ENCODE measurements at regions not wholly inside any gene's neighbourhood (a gene's known extent, or its start where the extent isn't known, plus 50 kb on each side); places are given as distances from the start of the nearest gene placed in this dataset.

DNA sequence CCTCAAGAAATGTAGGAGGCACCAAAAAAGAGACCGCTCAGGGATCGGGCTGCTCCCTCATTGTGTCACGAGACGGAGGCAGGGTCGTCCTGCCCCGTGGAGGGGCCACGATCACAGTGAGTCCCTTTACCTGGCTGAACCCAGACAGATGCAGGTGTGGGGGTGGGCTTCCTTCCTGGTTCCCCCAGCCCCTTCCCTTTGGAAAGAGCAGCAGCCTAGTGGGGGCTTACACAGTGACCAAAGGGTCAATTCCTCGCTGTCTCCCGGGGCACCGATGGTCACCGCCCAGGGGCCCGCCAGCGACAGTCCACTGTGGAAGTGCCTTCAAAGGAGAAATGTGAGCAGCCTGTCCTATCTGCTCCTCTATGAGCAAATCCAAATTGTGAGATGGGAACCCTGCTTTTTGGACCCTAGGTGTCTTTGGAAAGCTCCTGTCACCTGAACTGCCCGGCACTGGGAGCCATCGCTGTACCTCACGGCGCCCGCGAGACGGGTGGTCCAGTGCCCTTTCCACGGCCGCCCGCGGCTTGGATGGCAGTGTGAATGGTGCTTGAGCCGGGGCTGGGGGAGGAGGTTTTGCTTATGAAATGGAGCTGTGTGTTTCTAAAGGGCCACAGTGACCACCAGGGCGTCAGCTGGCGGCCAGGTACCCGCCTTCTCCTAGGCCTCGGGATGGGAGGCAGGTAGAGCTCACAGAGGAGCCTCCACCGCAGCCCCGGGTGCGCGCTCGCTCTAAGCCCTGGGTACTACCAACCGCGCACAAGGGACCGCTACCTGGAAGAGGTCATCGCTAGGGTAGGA lies 155.7 kb downstream of the KLF13 start:
- peaks cover 20% of the 10 kb centered on the region for H3K27me3 ChIP-seq (ENCODE audit: insufficient read depth, low read length)
- no peaks in the 10 kb centered on the region for H3K4me1 ChIP-seq (ENCODE audit: insufficient read depth, low read length)
- Mint-ChIP-seq H3K4me3 (ENCODE audit: unreplicated experiment) (no peak overlapping the region), H3K36me3 (ENCODE audit: low read depth, unreplicated experiment) (peaks cover 6% of the 10 kb centered on the region), H3K9me3 (ENCODE audit: unreplicated experiment) (peaks cover 11% of the 10 kb centered on the region), H3K4me1 (ENCODE audit: low read depth, unreplicated experiment) (peaks cover 2% of the 10 kb centered on the region), H3K27me3 (ENCODE audit: low read depth, unreplicated experiment) (peaks cover 63% of the 10 kb centered on the region), H3K27ac (ENCODE audit: unreplicated experiment) (no peak overlapping the region)
- no peaks in the 10 kb centered on the region for H3K9me3 ChIP-seq (ENCODE audit: insufficient read depth, low read depth, low read length)
- no peaks in the 10 kb centered on the region for H3K36me3 ChIP-seq (ENCODE audit: insufficient read depth, low read length)
- TF ChIP-seq EZH2 (IDR thresholded peaks at IDR 0.05; ENCODE audit: insufficient read depth, low read length) = no peak
- TF ChIP-seq, protein P1, sequence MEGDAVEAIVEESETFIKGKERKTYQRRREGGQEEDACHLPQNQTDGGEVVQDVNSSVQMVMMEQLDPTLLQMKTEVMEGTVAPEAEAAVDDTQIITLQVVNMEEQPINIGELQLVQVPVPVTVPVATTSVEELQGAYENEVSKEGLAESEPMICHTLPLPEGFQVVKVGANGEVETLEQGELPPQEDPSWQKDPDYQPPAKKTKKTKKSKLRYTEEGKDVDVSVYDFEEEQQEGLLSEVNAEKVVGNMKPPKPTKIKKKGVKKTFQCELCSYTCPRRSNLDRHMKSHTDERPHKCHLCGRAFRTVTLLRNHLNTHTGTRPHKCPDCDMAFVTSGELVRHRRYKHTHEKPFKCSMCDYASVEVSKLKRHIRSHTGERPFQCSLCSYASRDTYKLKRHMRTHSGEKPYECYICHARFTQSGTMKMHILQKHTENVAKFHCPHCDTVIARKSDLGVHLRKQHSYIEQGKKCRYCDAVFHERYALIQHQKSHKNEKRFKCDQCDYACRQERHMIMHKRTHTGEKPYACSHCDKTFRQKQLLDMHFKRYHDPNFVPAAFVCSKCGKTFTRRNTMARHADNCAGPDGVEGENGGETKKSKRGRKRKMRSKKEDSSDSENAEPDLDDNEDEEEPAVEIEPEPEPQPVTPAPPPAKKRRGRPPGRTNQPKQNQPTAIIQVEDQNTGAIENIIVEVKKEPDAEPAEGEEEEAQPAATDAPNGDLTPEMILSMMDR (IDR thresholded peaks at IDR 0.05; ENCODE audit: insufficient read depth, low read depth, low read length) = no peak
- no peaks in the 10 kb centered on the region for H4K20me1 ChIP-seq (ENCODE audit: insufficient read depth, low read length)
- H2AFZ ChIP-seq (ENCODE audit: low read depth, low read length) = no peak overlapping the region
- FAIRE-seq (no peak), DNase-seq (ENCODE audit: low read depth) (no peak)
- no peak overlapping the region for H3K27ac ChIP-seq (ENCODE audit: low read depth, low read length)
- H3K4me2 ChIP-seq (ENCODE audit: low read length) = peak overlapping the region; percentile 78
- no peak overlapping the region for H3K4me3 ChIP-seq (ENCODE audit: insufficient read depth, low read depth, low read length)
- no peak overlapping the region for H3K9ac ChIP-seq (ENCODE audit: low read length)
- H3K79me2 ChIP-seq (ENCODE audit: insufficient read depth, low read length) = no peaks in the 10 kb centered on the region

- Mint-ChIP-seq H3K36me3 (ENCODE audit: low read depth, unreplicated experiment) (peaks cover 6% of the 10 kb centered on the region), H3K4me1 (ENCODE audit: low read depth, unreplicated experiment) (peaks cover 6% of the 10 kb centered on the region), H3K9me3 (ENCODE audit: unreplicated experiment) (peaks cover 11% of the 10 kb centered on the region), H3K4me3 (ENCODE audit: unreplicated experiment) (peak overlapping the region; percentile 54), H3K27ac (ENCODE audit: unreplicated experiment) (no peak overlapping the region), H3K27me3 (ENCODE audit: low read depth, unreplicated experiment) (peaks cover 58% of the 10 kb centered on the region)
- Histone ChIP-seq H2AFZ (ENCODE audit: low read depth, low read length) (peak overlapping the region; percentile 77), H3K36me3 (ENCODE audit: insufficient read depth, low read length) (no peaks in the 10 kb centered on the region), H3K9me3 (ENCODE audit: insufficient read depth, low read depth, low read length) (no peaks in the 10 kb centered on the region), H3K4me1 (ENCODE audit: insufficient read depth, low read length) (peaks cover 5% of the 10 kb centered on the region), H4K20me1 (ENCODE audit: insufficient read depth, low read length) (no peaks in the 10 kb centered on the region), H3K79me2 (ENCODE audit: insufficient read depth, low read length) (no peaks in the 10 kb centered on the region), H3K27me3 (ENCODE audit: insufficient read depth, low read length) (peaks cover 20% of the 10 kb centered on the region), H3K27ac (ENCODE audit: low read depth, low read length) (no peak overlapping the region), H3K9ac (ENCODE audit: low read length) (no peak overlapping the region), H3K4me3 (ENCODE audit: insufficient read depth, low read depth, low read length) (peak overlapping the region; percentile 44), H3K4me2 (ENCODE audit: low read length) (peak overlapping the region; percentile 78)
- FAIRE-seq (no peak), DNase-seq (ENCODE audit: low read depth) (no peak)
- peak; percentile 29 for TF ChIP-seq EZH2 (IDR thresholded peaks at IDR 0.05; ENCODE audit: insufficient read depth, low read length)
- TF ChIP-seq, protein P1 (IDR thresholded peaks at IDR 0.05; ENCODE audit: insufficient read depth, low read depth, low read length) = no peak
These were observed 156.7 kb downstream of the KLF13 start for GRCh38 chr15:31483053-31483985.
